ENCODE measurements at regions not wholly inside any gene's neighbourhood (a gene's known extent, or its start where the extent isn't known, plus 50 kb on each side); places are given as distances from the start of the nearest gene placed in this dataset.

DNA sequence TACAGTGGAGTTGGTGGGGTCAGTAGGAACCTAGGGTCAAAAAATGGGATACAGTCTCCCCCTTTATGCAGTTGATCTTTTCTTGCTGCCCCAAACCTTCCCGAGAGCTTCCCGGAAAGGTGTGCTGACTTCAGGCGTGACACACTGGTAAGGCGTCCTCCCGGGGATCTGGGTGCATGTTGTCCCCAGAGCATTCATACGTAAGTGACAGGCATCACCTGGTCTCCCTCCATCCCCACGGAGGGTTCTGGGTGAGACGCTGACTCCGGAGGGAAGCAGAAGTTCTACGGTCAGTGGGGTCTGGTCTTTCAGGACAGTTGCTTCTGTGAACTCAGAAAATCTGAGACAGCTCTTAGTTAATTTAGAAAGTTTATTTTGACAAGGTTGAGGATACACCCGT, 159.6 kb upstream of the RTL1 start:
- DNase-seq (ENCODE audit: insufficient read length) (no peak), FAIRE-seq (no peak)
- no peak for TF ChIP-seq POLR2AphosphoS5 (IDR thresholded peaks at IDR 0.05; ENCODE audit: low read depth, low read length)
- no peak for TF ChIP-seq TAF1 (IDR thresholded peaks at IDR 0.05; ENCODE audit: borderline replicate concordance, low read depth, low read length)
- no peak for TF ChIP-seq POLR2A (IDR thresholded peaks at IDR 0.05; ENCODE audit: low read depth, low read length)

DNA sequence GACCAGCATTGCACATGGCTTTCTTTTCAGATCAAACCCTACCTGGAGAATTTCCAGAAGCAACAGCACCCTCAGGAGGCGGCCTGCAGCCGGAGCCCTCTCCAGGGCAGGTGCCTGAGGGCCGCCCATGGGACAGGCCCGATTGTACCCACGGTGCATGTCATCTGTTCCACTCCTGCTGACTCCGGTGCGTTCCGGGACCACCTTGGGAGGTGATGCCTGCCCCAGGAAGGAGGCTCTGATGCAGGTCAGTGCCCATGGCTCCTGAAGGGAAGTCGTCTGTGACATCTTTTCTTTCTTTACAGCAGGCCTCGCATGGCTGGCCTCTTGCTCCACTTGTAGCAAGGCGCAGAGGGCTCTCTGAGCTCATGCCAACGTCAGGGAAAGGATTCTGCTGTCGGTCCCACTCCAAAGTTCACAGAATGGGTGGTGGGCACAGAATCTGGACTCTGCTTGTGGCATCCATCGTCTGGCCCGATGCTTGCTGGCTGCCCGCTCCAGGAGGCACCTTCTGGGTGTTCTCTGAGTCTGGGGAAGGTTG, 160.7 kb upstream of the RTL1 start:
- DNase-seq (ENCODE audit: insufficient read length), result no peak
- TF ChIP-seq TAF1 (IDR thresholded peaks at IDR 0.05; ENCODE audit: borderline replicate concordance, low read depth, low read length) (no peak), POLR2A (IDR thresholded peaks at IDR 0.05; ENCODE audit: low read depth, low read length) (no peak), POLR2AphosphoS5 (IDR thresholded peaks at IDR 0.05; ENCODE audit: low read depth, low read length) (no peak)
- FAIRE-seq, result no peak

DNA sequence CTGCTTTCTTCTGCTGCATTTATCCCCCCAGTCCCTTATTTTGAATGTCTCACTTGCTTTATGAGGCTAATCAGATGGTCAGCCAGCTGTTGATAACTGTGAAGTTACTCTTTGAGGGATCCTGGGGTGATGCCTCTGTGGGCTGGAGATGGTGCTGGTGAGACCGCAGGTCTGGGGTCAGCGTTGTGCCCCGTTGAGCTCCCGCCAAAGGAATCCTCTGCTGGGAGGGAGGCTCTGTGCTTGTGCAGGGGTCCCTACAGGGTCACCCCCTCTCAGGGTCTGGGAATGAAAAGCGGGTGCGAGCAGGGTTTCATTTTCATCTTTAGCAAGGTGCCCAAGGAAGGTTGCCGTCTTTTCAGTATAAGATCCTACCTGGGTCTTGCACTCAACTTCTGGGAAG, 161.2 kb upstream of the RTL1 start:
- FAIRE-seq (no peak), DNase-seq (ENCODE audit: insufficient read length) (no peak)
- TF ChIP-seq POLR2A (IDR thresholded peaks at IDR 0.05; ENCODE audit: low read depth, low read length), result no peak
- no peak for TF ChIP-seq POLR2AphosphoS5 (IDR thresholded peaks at IDR 0.05; ENCODE audit: low read depth, low read length)
- TF ChIP-seq TAF1 (IDR thresholded peaks at IDR 0.05; ENCODE audit: borderline replicate concordance, low read depth, low read length), result no peak

DNA sequence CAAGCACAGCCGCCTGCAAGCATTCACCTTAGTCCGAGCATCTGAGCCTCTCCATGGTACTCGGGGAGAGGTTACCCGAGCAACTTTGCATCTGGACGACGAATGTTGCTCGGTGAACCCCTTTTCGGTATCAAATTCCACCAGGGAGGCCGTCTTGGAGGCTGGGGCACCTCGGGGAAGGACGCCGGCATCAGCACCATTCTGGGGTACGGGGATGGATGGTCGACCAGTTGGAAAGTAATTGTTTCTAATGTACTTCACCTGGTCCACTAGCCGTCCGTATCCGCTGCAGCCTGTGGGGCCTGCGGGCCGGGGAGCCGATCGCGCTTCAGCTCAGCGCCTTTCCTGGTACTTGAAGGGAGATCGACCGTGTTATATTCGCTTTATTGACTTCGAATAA, 161.7 kb upstream of the RTL1 start:
- FAIRE-seq, result no peak

DNA sequence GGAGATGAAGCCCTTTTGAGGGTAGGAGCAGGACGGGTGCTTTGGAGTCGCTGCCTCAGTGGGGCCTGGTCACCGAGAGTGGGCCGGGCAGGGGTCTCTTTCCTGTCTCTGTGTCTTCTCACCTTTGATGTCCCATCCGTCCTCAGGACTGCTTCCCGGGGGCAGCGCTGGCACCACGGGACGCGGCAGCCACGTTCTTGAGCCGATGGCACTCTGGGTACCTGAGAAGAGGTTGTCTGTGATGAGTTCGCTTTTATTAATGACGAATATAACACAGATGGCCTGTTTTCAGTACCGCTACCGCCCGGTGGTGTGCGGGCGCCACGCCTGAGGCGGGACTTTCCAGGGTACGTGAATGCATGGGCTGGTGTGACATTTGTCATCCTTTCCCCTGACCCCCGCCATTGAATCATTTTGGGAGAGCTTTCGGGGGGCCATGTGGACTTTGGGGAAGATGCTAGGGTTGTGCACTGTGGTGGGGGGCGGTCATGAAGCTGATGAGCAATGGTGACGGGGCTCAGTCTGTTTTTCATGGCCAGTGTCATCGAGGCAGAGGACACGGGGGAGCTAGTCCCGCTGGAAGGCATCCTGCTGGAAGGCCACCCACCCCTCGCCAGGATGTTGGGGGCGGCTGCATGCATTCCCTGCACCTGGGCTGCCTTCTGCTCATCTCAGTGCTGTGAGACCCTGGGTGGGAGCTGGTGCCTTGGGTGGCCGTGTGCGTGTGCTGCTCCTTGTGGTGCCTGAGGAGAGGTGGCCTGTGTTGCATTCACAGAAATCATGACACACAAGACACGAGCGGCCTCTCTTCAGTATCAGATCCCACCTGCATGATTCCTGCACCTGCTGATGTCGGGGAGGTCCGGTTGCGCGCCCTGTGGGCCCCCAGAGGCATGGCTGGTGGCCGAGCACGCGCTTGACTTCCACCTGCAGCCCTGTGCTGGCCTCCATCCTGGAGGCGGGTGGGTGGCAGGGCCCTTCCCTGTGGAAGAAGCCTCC, 162.5 kb upstream of the RTL1 start:
- DNase-seq (ENCODE audit: insufficient read length) (no peak), FAIRE-seq (no peak)
- TF ChIP-seq TAF1 (IDR thresholded peaks at IDR 0.05; ENCODE audit: borderline replicate concordance, low read depth, low read length) (no peak), POLR2AphosphoS5 (IDR thresholded peaks at IDR 0.05; ENCODE audit: low read depth, low read length) (no peak), POLR2A (IDR thresholded peaks at IDR 0.05; ENCODE audit: low read depth, low read length) (no peak)

More for the DNA sequence above, 161.7 kb upstream of the RTL1 start:
- TF ChIP-seq POLR2AphosphoS5 (IDR thresholded peaks at IDR 0.05; ENCODE audit: low read depth, low read length) (no peak), POLR2A (IDR thresholded peaks at IDR 0.05; ENCODE audit: low read depth, low read length) (no peak), TAF1 (IDR thresholded peaks at IDR 0.05; ENCODE audit: borderline replicate concordance, low read depth, low read length) (no peak)
- DNase-seq (ENCODE audit: insufficient read length), result no peak

DNA sequence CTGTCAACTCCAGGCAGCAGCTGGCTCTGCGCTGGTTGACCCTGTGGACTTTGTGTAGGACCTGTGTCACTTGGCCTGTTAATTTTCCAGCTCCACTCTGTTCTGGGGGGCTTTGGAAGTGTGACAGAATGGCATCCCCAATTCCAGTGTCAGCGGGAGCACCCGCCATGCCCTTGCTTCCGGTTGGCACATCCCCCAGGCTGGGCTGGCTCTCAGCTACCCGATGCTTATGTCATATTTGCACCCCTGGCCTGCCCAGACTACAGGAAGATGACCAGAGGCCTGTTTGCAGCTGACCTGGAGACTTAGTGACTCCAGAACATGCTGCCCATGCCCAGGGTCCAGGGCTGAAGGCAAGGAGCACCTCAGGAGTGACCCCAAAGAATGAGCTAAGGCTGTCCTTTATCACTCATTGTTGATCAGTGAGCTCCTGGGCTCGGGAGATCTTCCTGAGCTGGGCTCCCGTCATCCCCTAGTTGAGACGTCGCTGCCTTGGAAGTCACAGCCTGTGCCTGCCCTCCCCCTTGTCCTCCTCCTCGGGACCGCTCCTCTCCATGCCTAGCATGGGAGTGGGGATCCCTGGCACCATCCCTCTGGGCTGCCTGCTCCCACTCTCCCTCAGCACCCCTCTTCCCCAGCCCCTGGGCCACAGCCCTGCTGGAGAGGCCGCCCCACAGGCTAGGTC, 163.4 kb upstream of the RTL1 start:
- no peak for DNase-seq (ENCODE audit: insufficient read length)
- no peak for TF ChIP-seq POLR2AphosphoS5 (IDR thresholded peaks at IDR 0.05; ENCODE audit: low read depth, low read length)
- TF ChIP-seq POLR2A (IDR thresholded peaks at IDR 0.05; ENCODE audit: low read depth, low read length), result no peak
- no peak for TF ChIP-seq TAF1 (IDR thresholded peaks at IDR 0.05; ENCODE audit: borderline replicate concordance, low read depth, low read length)
- no peak for FAIRE-seq

DNA sequence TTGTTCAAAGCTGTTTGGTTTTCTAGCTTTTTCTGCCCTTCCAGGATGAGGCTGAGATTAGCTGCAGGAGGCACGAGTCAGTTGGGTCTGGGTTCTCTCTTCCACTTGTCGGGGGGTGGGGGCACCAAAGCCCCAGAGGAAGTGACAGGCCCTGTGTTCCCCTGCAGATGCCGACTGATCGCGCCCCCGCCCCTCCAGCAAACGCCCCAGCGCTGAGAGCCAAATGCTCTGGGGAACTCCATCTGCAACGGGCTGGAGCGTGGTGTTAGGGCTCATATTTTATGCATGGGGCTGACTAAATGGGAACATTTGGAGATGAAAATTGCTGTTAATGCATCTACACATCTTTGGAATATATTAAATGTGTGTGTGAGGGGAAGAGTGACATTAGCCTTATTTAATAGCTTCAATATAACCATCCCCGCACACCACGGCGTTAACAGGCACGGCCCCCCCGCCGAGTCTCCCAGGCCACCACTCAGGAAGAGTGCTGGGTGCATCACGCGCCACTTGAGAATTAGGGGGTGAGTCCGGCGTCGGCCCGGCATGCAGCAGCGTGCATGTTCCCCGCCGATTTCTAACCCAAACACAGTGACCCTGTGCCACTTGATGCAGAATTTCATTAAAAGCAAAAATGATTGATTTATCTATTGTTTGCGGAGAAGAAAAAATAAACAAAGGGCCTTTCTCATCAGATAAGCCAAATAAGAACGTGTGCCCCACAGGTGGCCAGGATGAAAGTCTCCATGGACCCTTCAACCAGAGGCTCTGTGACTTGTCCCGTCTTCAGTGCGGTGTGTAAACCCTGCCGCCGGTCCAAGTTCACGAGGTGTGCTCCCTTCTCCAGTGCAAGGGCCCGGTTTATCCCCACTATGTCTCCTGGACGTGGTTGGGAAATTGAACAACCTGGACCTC, 165.0 kb upstream of the RTL1 start:
- TF ChIP-seq POLR2A (IDR thresholded peaks at IDR 0.05; ENCODE audit: low read depth, low read length), result no peak
- no peak for TF ChIP-seq TAF1 (IDR thresholded peaks at IDR 0.05; ENCODE audit: borderline replicate concordance, low read depth, low read length)
- TF ChIP-seq POLR2AphosphoS5 (IDR thresholded peaks at IDR 0.05; ENCODE audit: low read depth, low read length), result no peak
- DNase-seq (ENCODE audit: insufficient read length), result no peak
- FAIRE-seq, result no peak

DNA sequence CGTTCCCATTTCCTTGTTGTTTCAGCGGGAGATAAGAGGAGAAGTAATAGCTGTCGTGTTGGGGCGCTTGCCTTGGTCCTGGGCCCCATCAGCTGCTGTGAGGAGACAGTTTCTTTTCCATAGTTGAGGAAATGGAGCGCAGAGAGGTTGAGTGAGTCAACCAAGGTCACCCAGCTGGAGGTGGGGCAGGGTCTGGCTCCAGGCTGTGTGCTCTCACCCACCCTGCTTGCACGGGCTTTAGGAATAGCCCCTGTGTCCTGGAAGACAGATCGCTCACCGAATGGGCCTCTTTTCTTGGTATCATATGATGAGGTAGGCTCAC, 165.7 kb upstream of the RTL1 start:
- no peak for FAIRE-seq
- TF ChIP-seq TAF1 (IDR thresholded peaks at IDR 0.05; ENCODE audit: borderline replicate concordance, low read depth, low read length) (no peak), POLR2AphosphoS5 (IDR thresholded peaks at IDR 0.05; ENCODE audit: low read depth, low read length) (no peak), POLR2A (IDR thresholded peaks at IDR 0.05; ENCODE audit: low read depth, low read length) (no peak)
- DNase-seq (ENCODE audit: insufficient read length), result no peak

DNA sequence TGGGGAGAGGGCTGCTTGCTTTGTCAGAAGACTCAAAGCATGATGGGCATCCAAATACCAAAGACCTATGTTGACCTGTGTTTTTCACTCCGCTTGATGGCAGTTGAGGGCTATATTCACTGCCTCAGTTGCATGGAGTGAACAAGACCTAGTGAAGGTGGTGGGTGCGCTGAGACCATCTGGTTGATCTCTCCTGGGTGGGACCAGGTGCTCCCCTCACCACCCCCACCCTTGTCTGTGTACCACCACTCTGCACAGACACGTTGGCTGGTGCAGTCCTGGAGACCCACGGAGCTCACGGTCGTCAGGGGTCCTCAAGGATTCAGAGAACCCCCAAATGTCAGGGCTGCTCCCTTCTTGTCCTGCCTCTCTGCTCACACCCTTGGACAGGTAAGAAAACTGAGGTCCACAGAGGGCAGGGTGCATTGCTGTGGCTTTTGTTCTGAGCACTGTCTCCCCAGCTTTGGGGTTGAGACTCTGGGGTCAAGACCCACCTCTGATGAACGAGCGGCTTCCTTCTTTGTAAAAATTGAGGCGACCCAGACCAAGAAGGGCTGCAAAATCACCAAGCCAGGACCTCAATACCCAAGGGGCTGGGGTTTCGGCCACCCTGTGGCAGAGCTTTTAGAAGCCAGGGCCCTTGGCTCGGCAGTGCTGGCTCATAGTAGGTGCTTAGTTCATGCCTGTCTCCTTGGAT, 166.3 kb upstream of the RTL1 start:
- DNase-seq (ENCODE audit: insufficient read length) (no peak), FAIRE-seq (no peak)
- TF ChIP-seq TAF1 (IDR thresholded peaks at IDR 0.05; ENCODE audit: borderline replicate concordance, low read depth, low read length) (no peak), POLR2A (IDR thresholded peaks at IDR 0.05; ENCODE audit: low read depth, low read length) (no peak), POLR2AphosphoS5 (IDR thresholded peaks at IDR 0.05; ENCODE audit: low read depth, low read length) (no peak)

Data from GM12892 (cell line).